NK-92 (cell line): ENCODE measurements at regions not wholly inside any gene's neighbourhood (a gene's known extent, or its start where the extent isn't known, plus 50 kb on each side); places are given as distances from the start of the nearest gene placed in this dataset.

Source experiments
- DNase-seq: peaks from one replicate; lab custom pipeline; 2025; ENCODE audit not compliant: unreplicated experiment; lab: John Stamatoyannopoulos, UW

- no peak for DNase-seq
These were observed 389.6 kb upstream of the HS6ST1 start for GRCh38 chr2:128708106-128708816.

DNA sequence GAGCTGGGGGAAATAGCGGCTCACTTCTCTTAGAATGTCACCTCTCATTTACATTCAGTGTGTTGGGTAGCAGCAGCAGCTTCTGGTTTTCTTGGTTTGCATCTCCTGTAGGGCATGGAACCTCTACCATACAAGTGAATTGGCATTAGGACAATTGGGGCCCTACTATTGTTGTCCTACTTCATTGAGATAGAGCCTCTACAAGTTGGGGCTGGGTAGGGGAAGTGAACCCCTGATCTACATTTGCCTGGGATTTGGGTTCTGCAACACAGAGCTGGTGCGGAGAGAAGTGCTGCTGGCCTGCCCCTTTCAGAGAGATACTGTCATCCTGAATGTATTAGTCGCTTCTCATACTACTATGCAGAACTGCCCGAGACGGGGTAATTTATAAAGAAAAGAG lies 391.6 kb upstream of the HS6ST1 start:
- DNase-seq: no peak

DNA sequence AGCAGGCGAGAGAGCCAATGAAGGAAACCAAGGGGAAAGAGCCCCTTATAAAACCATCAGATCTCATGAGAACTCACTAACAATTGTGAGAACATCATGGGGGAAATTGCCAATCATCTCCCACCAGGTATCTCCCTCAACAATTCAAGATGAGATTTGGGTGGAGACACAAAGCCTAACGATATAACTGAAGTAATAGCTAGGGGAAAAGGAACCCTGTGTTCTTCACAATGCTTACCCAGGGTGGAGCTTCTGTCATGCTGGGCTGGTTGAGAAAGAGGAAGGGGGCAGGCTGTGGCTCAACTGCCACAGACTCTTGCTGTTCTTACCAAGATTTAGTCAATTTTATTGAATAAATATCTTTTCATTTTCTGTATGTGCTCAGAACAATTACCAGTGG lies 392.1 kb upstream of the HS6ST1 start:
- DNase-seq: no peak

DNA sequence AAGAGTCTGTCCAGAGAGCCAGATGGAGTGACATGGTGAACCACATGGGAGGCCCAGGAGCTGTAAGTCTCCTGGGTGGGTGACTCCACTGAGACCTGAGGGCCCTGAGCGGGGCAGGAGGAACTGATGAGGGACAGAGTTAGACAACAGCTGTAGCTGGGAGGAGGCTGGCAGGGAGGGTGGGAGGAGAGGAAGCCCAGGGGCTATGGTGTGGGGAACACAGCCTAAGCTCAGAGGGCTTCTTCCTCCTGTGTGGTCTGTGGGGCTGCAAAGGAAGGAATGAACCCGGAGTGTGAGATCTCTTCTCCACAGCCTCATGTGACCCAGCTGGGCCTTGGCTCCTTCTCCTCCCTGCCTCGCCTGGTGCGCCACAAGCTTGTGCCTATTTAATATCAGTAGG lies 395.6 kb upstream of the HS6ST1 start:
- DNase-seq: no peak

DNA sequence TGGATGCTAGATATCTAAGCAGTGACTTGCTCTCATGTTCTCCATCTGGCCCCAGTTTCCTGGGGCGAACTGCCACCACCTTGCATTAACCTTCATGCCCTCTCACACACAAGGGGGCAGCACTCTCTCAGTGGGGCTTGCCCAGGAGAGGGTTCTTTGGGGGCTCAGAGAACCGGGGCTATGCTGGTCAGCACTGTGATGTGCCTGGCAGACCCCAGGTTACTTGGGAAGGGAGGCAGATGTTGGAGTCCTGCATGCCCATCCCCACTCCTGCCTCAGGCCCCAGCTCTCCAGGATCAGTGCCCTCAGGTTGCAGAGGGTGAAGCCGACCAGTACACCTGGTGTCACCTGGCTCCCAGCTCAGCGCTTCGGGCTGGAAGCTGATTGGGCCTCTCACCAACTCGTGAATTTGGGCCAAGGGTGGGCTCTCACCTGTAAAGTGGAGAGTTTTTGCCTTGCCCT lies 396.2 kb upstream of the HS6ST1 start:
- no peak for DNase-seq

DNA sequence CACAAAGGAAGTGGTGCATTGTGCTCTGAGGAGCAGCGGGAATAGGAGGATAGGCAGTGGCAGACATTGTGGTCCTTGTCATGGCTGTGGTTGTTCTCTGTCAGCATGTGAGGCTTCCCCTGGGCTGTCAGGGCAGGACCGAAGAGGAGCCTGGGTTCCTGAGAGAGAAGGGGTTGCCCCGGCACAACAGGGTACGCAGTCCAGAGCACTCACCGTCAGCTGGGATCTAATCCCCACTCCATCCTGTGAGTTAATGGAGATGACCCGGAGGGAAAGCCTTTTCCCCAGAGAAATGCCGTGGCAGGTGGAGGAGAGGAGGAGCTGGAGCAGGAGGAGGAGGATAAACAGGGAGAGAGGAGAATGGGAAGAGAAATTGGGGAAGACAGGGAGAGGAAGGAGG lies 396.7 kb upstream of the HS6ST1 start:
- no peak for DNase-seq

DNA sequence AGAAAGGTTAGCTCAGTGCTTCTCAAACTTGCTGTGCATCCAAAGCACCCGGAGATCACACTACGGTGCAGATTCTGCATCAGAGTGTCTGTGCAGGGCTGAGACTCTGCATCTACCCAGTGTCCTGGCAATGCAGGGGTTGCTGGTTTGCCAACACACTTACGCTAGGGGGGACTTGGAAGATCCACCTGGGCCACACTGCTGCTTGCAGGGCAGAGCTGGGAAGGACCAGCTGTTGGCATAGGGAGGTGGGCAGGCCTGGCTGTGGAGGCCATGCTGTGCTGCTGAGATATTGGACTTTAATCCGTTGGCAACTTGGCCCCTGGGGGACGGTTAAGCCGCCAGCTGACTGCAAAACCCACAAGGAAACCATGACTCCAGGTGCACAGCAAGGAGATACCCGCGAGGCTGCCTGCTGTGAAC lies 397.6 kb upstream of the HS6ST1 start:
- no peak for DNase-seq

DNA sequence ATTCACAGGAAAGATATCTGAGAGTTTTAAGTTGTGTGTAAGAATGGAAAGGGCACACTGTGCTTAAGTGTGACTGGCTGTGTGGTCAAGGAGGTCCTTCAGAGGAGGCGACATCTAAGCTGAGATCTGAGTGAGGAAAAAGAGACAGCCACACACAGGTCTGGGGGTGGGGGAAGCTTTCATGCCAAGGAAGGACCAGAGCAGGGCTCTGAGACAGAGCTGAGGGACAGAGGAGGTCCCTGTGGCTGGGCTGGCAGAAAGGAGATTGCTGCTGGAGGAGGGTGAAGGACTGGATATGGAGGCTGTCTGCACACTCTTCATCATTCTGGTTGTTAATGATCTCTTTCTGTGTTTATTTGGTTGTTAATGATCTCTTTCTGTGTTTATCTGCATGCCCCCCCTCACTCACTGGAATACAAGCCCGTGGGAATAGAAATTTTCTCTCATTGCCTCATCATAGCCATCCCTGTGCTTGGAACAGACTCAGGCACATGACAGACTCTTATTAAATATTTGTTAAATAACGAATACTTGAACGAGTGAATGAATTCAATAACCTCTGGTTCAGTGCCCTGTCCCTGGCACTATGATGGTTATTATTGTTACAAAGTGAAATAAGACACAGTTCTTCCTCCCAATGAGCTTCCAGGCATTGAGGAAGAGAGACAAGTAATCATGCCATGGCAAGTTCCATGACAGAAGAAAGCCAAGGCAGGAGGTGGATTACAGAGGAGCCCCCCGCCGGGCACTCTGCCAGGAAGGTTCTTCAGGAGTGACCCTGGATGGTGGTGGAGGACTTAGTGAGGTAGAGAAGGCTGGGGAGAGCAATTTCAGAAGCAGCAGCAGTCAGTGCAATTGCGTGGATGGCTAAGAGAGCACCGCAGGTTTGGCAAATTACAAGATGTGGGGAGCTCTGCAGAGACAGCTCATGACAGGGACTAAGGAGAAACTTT lies 399.4 kb upstream of the HS6ST1 start:
- no peak for DNase-seq

DNA sequence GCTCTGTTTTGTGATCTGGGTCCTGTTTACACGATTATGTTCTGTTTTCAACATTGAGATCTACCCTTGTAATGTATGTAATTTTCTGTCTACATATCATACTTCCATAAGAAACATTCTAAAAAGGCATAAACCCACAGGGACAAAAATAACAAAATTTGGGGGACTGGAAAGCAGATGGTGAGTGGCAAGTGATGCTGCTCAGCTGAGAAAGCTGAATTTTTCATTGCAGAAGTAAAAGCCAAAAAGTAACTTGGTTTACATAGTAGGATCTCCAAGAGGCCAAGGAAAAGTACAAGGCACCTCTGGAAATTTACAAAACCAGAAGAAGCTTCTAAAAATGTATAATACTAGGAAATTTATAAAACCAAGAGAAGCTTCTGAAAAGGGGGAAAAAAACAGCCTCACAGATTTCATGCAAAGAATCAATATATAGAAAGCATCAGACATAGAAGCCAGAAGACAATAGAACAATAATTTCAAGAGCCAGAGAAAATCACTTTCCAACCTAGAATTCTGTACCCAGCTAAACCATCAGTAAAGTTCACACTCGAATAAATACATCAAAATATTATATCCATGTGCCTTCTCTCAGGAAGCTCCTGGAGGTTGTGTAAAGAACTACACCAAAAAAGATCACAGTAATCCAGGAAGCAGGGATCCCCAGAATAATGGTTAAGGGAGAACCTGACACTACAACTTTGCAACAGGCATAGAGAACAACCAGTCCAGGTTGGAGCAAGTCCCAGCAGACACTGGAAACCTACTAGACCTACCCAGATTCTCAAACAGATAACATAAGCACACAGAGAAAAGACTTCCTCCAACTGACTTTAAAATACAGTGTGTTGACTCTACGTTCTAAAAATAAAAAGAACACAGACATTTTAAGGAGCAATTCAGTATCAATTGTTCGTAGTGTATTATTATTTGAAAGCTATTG lies 401.7 kb upstream of the HS6ST1 start:
- DNase-seq: no peak

- DNase-seq: no peak
These were observed 402.4 kb upstream of the HS6ST1 start for GRCh38 chr2:128721096-128721495.

DNA sequence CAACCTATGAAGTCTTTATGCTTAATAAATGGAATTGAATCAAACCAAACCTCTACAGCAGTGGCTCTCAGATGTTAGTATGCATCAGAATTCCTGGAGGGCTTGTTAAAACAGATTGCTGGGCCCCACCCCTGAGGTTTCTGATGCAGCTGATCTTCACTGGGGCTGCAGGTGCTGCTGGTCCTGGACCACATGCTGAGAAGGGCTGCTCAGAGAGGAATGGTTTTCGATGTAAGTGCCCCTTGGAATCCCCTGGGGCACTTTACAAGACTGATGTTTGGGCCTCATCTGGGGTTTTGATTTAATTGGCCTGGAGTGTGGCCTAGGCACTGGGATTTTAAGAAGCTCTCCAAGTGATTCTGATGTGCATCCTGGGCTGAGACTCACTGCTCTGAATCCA lies 403.8 kb upstream of the HS6ST1 start:
- DNase-seq: no peak

DNA sequence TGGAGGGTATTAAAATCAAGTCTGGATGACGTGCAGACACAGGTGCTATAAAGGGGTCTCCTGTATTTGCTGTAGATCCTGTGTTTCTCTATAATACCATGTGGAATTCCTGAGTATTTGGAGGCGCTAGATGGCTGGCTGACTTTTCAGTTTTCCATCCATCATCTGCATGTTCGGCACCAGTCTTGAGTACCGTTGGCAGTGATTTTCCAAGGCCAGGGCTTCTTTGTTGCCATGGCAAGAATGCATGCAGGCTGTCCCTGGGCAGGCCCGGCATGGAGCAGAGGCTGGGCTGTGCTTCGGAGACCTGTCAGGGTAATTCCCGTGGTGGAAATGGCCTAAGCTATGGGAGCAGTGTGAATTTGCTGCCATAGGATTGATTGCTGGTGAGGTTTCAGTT lies 405.9 kb upstream of the HS6ST1 start:
- DNase-seq: no peak

- DNase-seq: no peak
These were observed 406.3 kb upstream of the HS6ST1 start for GRCh38 chr2:128724972-128725371.

- no peak for DNase-seq
These were observed 407.6 kb upstream of the HS6ST1 start for GRCh38 chr2:128726236-128726635.

GRCh38 chr2:128726911-128727310 lies 408.2 kb upstream of the HS6ST1 start:
- no peak for DNase-seq

DNA sequence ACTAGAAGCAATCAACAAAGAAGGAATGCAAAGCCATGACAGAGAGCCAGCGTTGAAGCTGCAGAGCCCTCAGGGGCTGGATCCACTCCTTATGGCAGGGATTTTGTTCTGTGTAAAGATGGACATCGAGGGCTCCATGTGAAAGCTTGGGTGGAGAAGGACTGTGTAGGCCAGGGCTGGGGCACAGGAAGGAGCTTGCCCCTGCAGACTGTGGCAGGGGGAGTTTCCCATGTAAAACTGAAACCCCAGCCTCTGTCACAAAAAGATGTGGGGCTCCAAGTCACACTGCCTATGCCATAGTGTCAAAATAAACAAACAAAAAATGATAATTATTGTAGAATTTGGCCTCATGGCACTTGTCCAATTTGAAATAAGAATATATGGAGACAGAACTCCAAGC lies 408.7 kb upstream of the HS6ST1 start:
- DNase-seq: no peak

DNA sequence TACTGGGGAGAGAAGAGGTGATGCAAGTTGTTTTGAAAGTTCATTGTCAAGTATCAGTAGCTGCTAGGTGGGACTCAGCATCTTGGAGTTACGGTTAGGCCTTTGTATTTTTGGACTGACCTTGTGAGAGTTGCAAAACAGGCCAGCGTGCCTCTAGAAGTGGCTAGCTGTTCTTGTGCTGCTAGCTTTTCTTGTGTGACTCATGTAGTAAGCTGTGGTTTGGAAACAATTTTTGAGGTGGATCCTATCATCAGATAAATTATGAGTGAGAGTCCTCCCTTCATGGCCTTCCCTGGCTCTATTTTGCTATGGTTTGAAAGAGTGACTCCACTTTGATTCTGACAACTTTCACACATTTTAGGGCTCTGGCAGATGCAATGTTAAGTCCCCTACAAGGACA lies 409.2 kb upstream of the HS6ST1 start:
- no peak for DNase-seq

DNA sequence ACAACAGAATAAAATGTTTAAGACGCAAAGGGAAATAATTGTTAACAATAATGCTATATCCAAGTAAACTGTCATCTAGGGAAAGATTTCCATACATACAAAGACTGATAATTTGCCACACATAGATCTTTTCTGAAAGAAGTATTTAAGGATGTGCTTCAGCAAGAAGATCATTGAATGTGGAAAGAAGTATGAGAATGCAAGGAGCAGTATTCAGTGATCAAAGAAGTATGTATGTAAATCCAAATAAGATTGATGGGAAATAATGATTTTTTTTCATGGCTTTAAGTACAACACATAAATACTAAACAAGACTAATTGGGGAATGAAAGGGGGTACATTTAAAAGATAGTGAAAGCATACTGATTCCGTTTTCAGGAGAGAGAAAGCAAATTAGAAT lies 410.4 kb upstream of the HS6ST1 start:
- DNase-seq: no peak

GRCh38 chr2:128731994-128732650 lies 413.5 kb upstream of the HS6ST1 start:
- DNase-seq: no peak

DNA sequence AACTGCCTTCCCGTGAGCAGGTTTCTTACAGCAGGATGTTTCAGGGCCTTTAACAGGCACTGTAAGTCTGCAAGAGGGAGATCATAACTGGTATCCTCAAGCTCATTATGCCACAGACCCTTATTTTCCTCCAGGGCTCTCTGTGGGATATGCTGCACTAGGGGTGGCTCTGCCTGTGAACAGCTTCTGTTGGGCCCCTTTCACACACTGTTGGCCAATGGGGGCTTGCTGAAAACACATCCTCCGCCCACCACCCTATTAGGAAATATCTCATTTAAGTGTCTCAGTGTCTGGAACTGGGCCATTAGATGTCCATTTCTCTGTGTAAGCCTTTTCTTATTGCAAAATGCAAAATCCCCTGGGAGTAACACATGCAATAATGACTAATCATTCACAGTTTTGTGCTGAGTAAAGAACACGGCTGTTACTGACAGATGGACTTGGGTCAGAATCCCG lies 414.3 kb upstream of the HS6ST1 start:
- no peak for DNase-seq

GRCh38 chr2:128733450-128733849 lies 414.8 kb upstream of the HS6ST1 start:
- no peak for DNase-seq
